SH-SY5Y (cell line): ENCODE measurements at regions not wholly inside any gene's neighbourhood (a gene's known extent, or its start where the extent isn't known, plus 50 kb on each side); places are given as distances from the start of the nearest gene placed in this dataset.

Experiments used
- GATA2 ChIP-seq: IDR thresholded peaks from 2 replicates; pipeline ENCODE4 v1.6.1; 2011; ENCODE audit warnings: mild to moderate bottlenecking, low read depth, low read length
- GATA3 ChIP-seq: IDR thresholded peaks from 2 replicates; pipeline ENCODE4 v1.6.1; 2011; ENCODE audit warnings: low read depth, mild to moderate bottlenecking, low read length, moderate library complexity

DNA sequence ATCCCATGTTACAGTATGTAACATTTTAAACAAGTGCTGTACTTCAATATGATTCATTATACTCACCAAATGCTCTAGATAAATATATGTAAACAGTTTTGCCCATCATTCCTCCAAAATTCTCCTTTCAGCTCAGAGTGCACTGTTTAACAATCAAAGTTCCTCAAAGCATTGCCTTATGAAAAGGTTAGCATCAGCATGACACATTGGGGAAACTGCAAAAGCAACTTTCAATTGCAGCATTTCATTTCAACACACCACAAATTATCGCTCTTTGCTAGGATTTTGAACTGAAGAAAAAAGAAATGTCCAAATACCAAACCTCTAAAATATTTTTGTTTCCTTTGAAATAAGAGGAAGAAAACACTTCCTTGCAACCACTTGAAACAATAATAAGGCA lies 413.2 kb downstream of the FLRT2 start:
- TF ChIP-seq GATA3 (no peak), GATA2 (no peak)
